GM12878 (cell line): ENCODE measurements at regions not wholly inside any gene's neighbourhood (a gene's known extent, or its start where the extent isn't known, plus 50 kb on each side); places are given as distances from the start of the nearest gene placed in this dataset.

Source experiments
- ATAC-seq: fragments of 200-7000 bp; cut with Tn5 transposase; 3 replicates; pipeline ENCODE4 v1.9.1; 2020; ENCODE audit warnings: mild to moderate bottlenecking, moderate library complexity
- BruUV-seq: library from RNA; stranded (reverse); fragments of 400-500 nt; replicated peaks from 2 replicates; lab custom pipeline; 2021; lab: Mats Ljungman, UMichigan
- CTCF ChIA-PET: fragments of 300-600 bp; sonication (Branson Sonifier 250); formaldehyde crosslinking; extraction: SDS; loops from one replicate; lab custom pipeline; 2021; ENCODE audit warnings: inconsistent platforms; lab: Yijun Ruan, JAX
- POLR2A ChIA-PET: fragments of 350-600 bp; formaldehyde crosslinking; extraction: SDS; loops from one replicate; lab custom pipeline; 2021; ENCODE audit warnings: inconsistent platforms; lab: Charles Lee
- RAD21 ChIA-PET: fragments of 300-600 bp; sonication (Branson Sonifier 250); formaldehyde crosslinking; loops from one replicate; lab custom pipeline; 2023; ENCODE audit warnings: antibody characterized with exemption; ENCODE audit not compliant: unreplicated experiment; lab: Charles Lee
- SMC1A ChIA-PET: fragments of 300-600 bp; sonication (Branson Sonifier 250); formaldehyde crosslinking; loops from one replicate; lab custom pipeline; 2023; ENCODE audit not compliant: unreplicated experiment, uncharacterized antibody; lab: Charles Lee
- DNase-seq: peaks from one replicate; pipeline ENCODE4 v3.0.0-alpha.2; 2011; ENCODE audit warnings: low read depth, low spot score
- FAIRE-seq: peaks from 3 replicates; lab custom pipeline; 2011; peaks lifted over from hg19 to GRCh38; lab: Jason Lieb, UNC
- H2AFZ ChIP-seq: 2 replicates; pipeline ENCODE4 v1.6.0; 2011; ENCODE audit warnings: low read depth, low read length, control low read depth; ENCODE audit not compliant: control insufficient read depth
- H3K27ac ChIP-seq: 2 replicates; pipeline ENCODE4 v1.5.1; 2011; ENCODE audit warnings: control low read depth; ENCODE audit not compliant: control insufficient read depth, insufficient read depth
- H3K27me3 ChIP-seq, 2 experiments: replicated peaks in 1 of 2; 2 replicates each; pipeline versions ENCODE4 v1.6.0 to v1.6.1; 2011; ENCODE audit warnings: low read length in 1 of 2; ENCODE audit not compliant: control insufficient read depth in 2 of 2, insufficient read depth in 2 of 2
- H3K36me3 ChIP-seq, 2 experiments: 2 replicates each; pipeline ENCODE4 v1.5.1; 2011; ENCODE audit warnings: low read length in 1 of 2; ENCODE audit not compliant: control insufficient read depth in 2 of 2, insufficient read depth in 2 of 2
- H3K4me1 ChIP-seq: 2 replicates; pipeline ENCODE4 v1.6.1; 2011; ENCODE audit warnings: mild to moderate bottlenecking, low read length, moderate library complexity, mixed read lengths; ENCODE audit not compliant: control insufficient read depth, insufficient read depth
- H3K4me2 ChIP-seq: 2 replicates; pipeline ENCODE4 v1.6.0; 2011; ENCODE audit warnings: control low read depth; ENCODE audit not compliant: control insufficient read depth, insufficient read depth
- H3K4me3 ChIP-seq: fragments of 200-600 bp; sonication (generic); 2 replicates; pipeline ENCODE4 v1.5.1; 2016
- H3K79me2 ChIP-seq: 2 replicates; pipeline ENCODE4 v1.6.0; 2011; ENCODE audit warnings: low read length; ENCODE audit not compliant: control insufficient read depth, insufficient read depth
- H3K9ac ChIP-seq: 2 replicates; pipeline ENCODE4 v1.8.0; 2011; ENCODE audit warnings: low read length, control low read depth, mixed read lengths; ENCODE audit not compliant: control insufficient read depth, insufficient read depth
- H3K9me3 ChIP-seq: replicated peaks from 3 replicates; pipeline ENCODE4 v1.5.1; 2011; ENCODE audit warnings: mild to moderate bottlenecking, low read length; ENCODE audit not compliant: control insufficient read depth, insufficient read depth
- H4K20me1 ChIP-seq: 2 replicates; pipeline ENCODE4 v1.6.0; 2011; ENCODE audit not compliant: control insufficient read depth, insufficient read depth
- BACH1 ChIP-seq: fragments of 450-650 bp; IDR thresholded peaks from 2 replicates; pipeline ENCODE4 v1.6.1; 2017; ENCODE audit warnings: mild to moderate bottlenecking, borderline replicate concordance
- DPF2 ChIP-seq: fragments of 450-650 bp; IDR thresholded peaks from 2 replicates; pipeline ENCODE4 v1.6.1; 2017; ENCODE audit warnings: mild to moderate bottlenecking
- KLF5 ChIP-seq: fragments of 450-650 bp; IDR thresholded peaks from 2 replicates; pipeline ENCODE4 v1.6.1; 2014; ENCODE audit warnings: mild to moderate bottlenecking; ENCODE audit not compliant: partially characterized antibody
- MTA2 ChIP-seq: fragments of 450-650 bp; IDR thresholded peaks from 2 replicates; pipeline ENCODE4 v1.6.1; 2016; ENCODE audit warnings: low read depth, mild to moderate bottlenecking, moderate library complexity
- NR2C1 ChIP-seq: fragments of 450-650 bp; IDR thresholded peaks from 2 replicates; pipeline ENCODE4 v1.6.1; 2017; ENCODE audit warnings: antibody characterized with exemption, mild to moderate bottlenecking, moderate library complexity
- RAD51 ChIP-seq: fragments of 450-650 bp; IDR thresholded peaks from 2 replicates; pipeline ENCODE4 v1.6.1; 2016; ENCODE audit warnings: moderate library complexity, mild to moderate bottlenecking, inconsistent platforms
- RBBP5 ChIP-seq: fragments of 200-600 bp; sonication (generic); conservative IDR thresholded peaks from 2 replicates; pipeline ENCODE4 v1.6.1; 2016
- TBL1XR1 ChIP-seq: IDR thresholded peaks from 2 replicates; pipeline ENCODE4 v1.6.1; 2012; ENCODE audit warnings: low read depth, low read length, improper control_type of control experiment
- WGBS: methylation state at CpG from one replicate; pipeline ENCODE4 v1.1.6; 2016; ENCODE audit warnings: low lambda C conversion rate; ENCODE audit not compliant: insufficient replicate concordance, insufficient coverage; ENCODE audit errors: missing lambda C conversion rate; 5-methylcytosine and 5-hydroxymethylcytosine counted together
- in situ Hi-C: fragments of 300-500 bp; cut with MboI; formaldehyde crosslinking; loops from 9 replicates; pipeline ENCODE4 v1.14.3; 2018; ENCODE audit warnings: mixed read lengths
- intact Hi-C: fragments of 100-400 bp; cut with micrococcal nuclease; formaldehyde crosslinking; loops from one replicate; pipeline ENCODE4 v1.14.2; 2022; ENCODE audit not compliant: unreplicated experiment
- TF ChIP-seq, protein P1 (sequence below): fragments of 450-650 bp; IDR thresholded peaks from 2 replicates; pipeline ENCODE4 v1.6.1; 2017; ENCODE audit warnings: mild to moderate bottlenecking, moderate library complexity
- TF ChIP-seq, protein P2 (sequence below): fragments of 450-650 bp; IDR thresholded peaks from 2 replicates; pipeline ENCODE4 v1.6.1; 2016; ENCODE audit warnings: mild to moderate bottlenecking
- TF ChIP-seq, protein P3 (sequence below): fragments of 450-650 bp; formaldehyde crosslinking; IDR thresholded peaks from 2 replicates; pipeline ENCODE4 v1.4.0; 2020; ENCODE audit warnings: mild to moderate bottlenecking, moderate library complexity

GRCh38 chr7:12031186-12031585, 179.9 kb upstream of the TMEM106B start:
- RAD21 ChIA-PET, result no interaction called here
- Histone ChIP-seq H3K4me2 (no peak overlapping the region), H2AFZ (no peak overlapping the region), H3K9ac (no peak overlapping the region), H4K20me1 (no peaks in the 10 kb centered on the region), H3K27ac (no peak overlapping the region), H3K27me3 (no peaks in the 10 kb centered on the region; a peak in 1 of 4 replicates), H3K79me2 (no peaks in the 10 kb centered on the region), H3K9me3 (no peaks in the 10 kb centered on the region), H3K36me3 (no peaks in the 10 kb centered on the region), H3K4me3 (no peak overlapping the region), H3K4me1 (no peaks in the 10 kb centered on the region)
- in situ Hi-C loops (no loop called here), intact Hi-C loops (no loop called here)
- ATAC-seq (no peak), DNase-seq (no peak), FAIRE-seq (no peak)
- SMC1A ChIA-PET, result interaction anchor here (1.0 kb wide), 1 partner anchor 14 kb away, joined by 5 read pairs; no protein-coding TSS in a partner anchor
- 0% methylated on average over 1 of the region's 1 CpG for WGBS
- CTCF ChIA-PET, result no interaction called here
- TF ChIP-seq, protein P1, sequence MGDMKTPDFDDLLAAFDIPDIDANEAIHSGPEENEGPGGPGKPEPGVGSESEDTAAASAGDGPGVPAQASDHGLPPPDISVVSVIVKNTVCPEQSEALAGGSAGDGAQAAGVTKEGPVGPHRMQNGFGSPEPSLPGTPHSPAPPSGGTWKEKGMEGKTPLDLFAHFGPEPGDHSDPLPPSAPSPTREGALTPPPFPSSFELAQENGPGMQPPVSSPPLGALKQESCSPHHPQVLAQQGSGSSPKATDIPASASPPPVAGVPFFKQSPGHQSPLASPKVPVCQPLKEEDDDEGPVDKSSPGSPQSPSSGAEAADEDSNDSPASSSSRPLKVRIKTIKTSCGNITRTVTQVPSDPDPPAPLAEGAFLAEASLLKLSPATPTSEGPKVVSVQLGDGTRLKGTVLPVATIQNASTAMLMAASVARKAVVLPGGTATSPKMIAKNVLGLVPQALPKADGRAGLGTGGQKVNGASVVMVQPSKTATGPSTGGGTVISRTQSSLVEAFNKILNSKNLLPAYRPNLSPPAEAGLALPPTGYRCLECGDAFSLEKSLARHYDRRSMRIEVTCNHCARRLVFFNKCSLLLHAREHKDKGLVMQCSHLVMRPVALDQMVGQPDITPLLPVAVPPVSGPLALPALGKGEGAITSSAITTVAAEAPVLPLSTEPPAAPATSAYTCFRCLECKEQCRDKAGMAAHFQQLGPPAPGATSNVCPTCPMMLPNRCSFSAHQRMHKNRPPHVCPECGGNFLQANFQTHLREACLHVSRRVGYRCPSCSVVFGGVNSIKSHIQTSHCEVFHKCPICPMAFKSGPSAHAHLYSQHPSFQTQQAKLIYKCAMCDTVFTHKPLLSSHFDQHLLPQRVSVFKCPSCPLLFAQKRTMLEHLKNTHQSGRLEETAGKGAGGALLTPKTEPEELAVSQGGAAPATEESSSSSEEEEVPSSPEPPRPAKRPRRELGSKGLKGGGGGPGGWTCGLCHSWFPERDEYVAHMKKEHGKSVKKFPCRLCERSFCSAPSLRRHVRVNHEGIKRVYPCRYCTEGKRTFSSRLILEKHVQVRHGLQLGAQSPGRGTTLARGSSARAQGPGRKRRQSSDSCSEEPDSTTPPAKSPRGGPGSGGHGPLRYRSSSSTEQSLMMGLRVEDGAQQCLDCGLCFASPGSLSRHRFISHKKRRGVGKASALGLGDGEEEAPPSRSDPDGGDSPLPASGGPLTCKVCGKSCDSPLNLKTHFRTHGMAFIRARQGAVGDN, result no peak
- TF ChIP-seq NR2C1 (no peak), DPF2 (no peak)
- POLR2A ChIA-PET, result no interaction called here
- no TSS peak for BruUV-seq

DNA sequence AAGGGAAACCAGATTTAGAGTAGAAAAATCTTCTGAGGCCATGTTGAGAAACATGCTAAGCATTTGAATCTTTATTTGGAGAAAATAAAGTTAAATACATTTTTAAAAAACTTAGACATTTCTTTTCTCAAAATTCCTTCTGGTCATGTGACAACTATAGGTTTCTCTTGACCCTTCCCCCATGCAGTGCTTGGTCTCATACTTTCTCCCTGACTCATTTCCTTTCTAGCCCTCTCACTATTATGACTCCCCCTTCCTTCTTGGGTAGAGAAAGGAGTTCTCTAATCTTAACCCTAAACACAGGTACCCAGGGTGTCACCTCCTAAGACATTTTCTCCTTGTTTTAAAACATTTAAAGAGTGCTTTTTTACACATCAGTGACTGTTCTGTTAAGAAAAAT, 179.5 kb upstream of the TMEM106B start:
- H3K9me3 ChIP-seq, result no peaks in the 10 kb centered on the region
- ChIA-PET CTCF (no interaction called here), SMC1A (interaction anchor here (0.7 kb wide), 1 partner anchor 378 kb away, joined by 4 read pairs; no protein-coding TSS in a partner anchor), RAD21 (no interaction called here), POLR2A (no interaction called here)
- intact Hi-C loops (no loop called here), in situ Hi-C loops (no loop called here)
- FAIRE-seq (no peak), ATAC-seq (no peak), DNase-seq (no peak)
- H4K20me1 ChIP-seq, result no peaks in the 10 kb centered on the region
- H3K79me2 ChIP-seq, result no peaks in the 10 kb centered on the region
- H3K4me1 ChIP-seq, result no peaks in the 10 kb centered on the region
- H3K4me2 ChIP-seq, result no peak overlapping the region
- no peak overlapping the region for H3K4me3 ChIP-seq
- H2AFZ ChIP-seq, result no peak overlapping the region
- no peaks in the 10 kb centered on the region; a peak in 1 of 4 replicates for H3K27me3 ChIP-seq
- no peaks in the 10 kb centered on the region for H3K36me3 ChIP-seq
- no TSS peak for BruUV-seq
- H3K9ac ChIP-seq, result no peak overlapping the region
- no peak overlapping the region for H3K27ac ChIP-seq
- TF ChIP-seq BACH1, result no peak
- TF ChIP-seq, protein P2, sequence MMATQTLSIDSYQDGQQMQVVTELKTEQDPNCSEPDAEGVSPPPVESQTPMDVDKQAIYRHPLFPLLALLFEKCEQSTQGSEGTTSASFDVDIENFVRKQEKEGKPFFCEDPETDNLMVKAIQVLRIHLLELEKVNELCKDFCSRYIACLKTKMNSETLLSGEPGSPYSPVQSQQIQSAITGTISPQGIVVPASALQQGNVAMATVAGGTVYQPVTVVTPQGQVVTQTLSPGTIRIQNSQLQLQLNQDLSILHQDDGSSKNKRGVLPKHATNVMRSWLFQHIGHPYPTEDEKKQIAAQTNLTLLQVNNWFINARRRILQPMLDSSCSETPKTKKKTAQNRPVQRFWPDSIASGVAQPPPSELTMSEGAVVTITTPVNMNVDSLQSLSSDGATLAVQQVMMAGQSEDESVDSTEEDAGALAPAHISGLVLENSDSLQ, result no peak
- TF ChIP-seq RBBP5, result no peak
- no peak for TF ChIP-seq TBL1XR1
- no peak for TF ChIP-seq MTA2
- TF ChIP-seq RAD51, result no peak
- no peak for TF ChIP-seq KLF5
- TF ChIP-seq, protein P3, sequence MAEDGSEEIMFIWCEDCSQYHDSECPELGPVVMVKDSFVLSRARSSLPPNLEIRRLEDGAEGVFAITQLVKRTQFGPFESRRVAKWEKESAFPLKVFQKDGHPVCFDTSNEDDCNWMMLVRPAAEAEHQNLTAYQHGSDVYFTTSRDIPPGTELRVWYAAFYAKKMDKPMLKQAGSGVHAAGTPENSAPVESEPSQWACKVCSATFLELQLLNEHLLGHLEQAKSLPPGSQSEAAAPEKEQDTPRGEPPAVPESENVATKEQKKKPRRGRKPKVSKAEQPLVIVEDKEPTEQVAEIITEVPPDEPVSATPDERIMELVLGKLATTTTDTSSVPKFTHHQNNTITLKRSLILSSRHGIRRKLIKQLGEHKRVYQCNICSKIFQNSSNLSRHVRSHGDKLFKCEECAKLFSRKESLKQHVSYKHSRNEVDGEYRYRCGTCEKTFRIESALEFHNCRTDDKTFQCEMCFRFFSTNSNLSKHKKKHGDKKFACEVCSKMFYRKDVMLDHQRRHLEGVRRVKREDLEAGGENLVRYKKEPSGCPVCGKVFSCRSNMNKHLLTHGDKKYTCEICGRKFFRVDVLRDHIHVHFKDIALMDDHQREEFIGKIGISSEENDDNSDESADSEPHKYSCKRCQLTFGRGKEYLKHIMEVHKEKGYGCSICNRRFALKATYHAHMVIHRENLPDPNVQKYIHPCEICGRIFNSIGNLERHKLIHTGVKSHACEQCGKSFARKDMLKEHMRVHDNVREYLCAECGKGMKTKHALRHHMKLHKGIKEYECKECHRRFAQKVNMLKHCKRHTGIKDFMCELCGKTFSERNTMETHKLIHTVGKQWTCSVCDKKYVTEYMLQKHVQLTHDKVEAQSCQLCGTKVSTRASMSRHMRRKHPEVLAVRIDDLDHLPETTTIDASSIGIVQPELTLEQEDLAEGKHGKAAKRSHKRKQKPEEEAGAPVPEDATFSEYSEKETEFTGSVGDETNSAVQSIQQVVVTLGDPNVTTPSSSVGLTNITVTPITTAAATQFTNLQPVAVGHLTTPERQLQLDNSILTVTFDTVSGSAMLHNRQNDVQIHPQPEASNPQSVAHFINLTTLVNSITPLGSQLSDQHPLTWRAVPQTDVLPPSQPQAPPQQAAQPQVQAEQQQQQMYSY (CRISPR knock-in tag), result no peak
